Type B pancreatic cell (in vitro differentiated cells): ENCODE measurements at regions not wholly inside any gene's neighbourhood (a gene's known extent, or its start where the extent isn't known, plus 50 kb on each side); places are given as distances from the start of the nearest gene placed in this dataset.

Source experiments
- DNase-seq: peaks from one replicate; pipeline ENCODE4 v3.0.0; 2021; ENCODE audit warnings: mixed read lengths; ENCODE audit not compliant: unreplicated experiment; ENCODE audit errors: extremely low spot score
- H3K27ac Mint-ChIP-seq: 2 replicates; pipeline ENCODE4 v1.8.0; 2021; ENCODE audit warnings: mild to moderate bottlenecking, mixed read lengths
- H3K27me3 Mint-ChIP-seq: 2 replicates; pipeline ENCODE4 v1.8.0; 2021; ENCODE audit warnings: mixed read lengths
- H3K36me3 Mint-ChIP-seq: 2 replicates; pipeline ENCODE4 v1.8.0; 2021; ENCODE audit warnings: mixed read lengths
- H3K4me1 Mint-ChIP-seq: one replicate; pipeline ENCODE4 v1.8.0; 2021; ENCODE audit warnings: mixed read lengths; ENCODE audit not compliant: unreplicated experiment
- H3K4me3 Mint-ChIP-seq: 2 replicates; pipeline ENCODE4 v1.8.0; 2021; ENCODE audit warnings: mild to moderate bottlenecking, mixed read lengths
- H3K9me3 Mint-ChIP-seq: 2 replicates; pipeline ENCODE4 v1.8.0; 2021; ENCODE audit warnings: mixed read lengths
- TF ChIP-seq, protein P1 (sequence below): fragments of 200-600 bp; sonication (generic); conservative IDR thresholded peaks from 2 replicates; pipeline ENCODE4 v1.5.0; 2021; ENCODE audit warnings: antibody characterized with exemption, mild to moderate bottlenecking

DNA sequence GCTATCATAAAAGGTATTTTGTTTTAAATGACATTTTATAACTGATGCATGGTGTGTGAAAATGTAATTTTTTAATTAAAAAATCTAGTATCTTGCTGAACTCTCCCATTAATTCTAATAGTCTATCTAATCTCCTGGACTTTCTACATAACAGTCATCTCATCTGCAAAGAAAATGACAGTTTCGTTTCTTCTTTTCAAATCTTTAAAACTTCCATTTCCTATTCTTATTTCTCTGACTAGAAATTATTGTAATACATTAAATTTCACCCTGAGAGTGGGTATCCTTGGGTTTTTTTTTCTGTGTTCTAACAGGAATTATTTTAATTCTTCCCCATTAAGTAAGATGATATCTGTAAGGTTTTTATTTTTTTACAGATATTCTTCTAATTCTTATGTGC, 120.1 kb downstream of the KCNF1 start:
- H3K4me3 Mint-ChIP-seq = no peak overlapping the region
- TF ChIP-seq, protein P1, sequence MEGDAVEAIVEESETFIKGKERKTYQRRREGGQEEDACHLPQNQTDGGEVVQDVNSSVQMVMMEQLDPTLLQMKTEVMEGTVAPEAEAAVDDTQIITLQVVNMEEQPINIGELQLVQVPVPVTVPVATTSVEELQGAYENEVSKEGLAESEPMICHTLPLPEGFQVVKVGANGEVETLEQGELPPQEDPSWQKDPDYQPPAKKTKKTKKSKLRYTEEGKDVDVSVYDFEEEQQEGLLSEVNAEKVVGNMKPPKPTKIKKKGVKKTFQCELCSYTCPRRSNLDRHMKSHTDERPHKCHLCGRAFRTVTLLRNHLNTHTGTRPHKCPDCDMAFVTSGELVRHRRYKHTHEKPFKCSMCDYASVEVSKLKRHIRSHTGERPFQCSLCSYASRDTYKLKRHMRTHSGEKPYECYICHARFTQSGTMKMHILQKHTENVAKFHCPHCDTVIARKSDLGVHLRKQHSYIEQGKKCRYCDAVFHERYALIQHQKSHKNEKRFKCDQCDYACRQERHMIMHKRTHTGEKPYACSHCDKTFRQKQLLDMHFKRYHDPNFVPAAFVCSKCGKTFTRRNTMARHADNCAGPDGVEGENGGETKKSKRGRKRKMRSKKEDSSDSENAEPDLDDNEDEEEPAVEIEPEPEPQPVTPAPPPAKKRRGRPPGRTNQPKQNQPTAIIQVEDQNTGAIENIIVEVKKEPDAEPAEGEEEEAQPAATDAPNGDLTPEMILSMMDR = no peak
- no peak overlapping the region for H3K27ac Mint-ChIP-seq
- peaks cover 12% of the 10 kb centered on the region for H3K27me3 Mint-ChIP-seq
- DNase-seq = no peak
- no peaks in the 10 kb centered on the region for H3K4me1 Mint-ChIP-seq
- H3K36me3 Mint-ChIP-seq = no peaks in the 10 kb centered on the region
- peaks cover 2% of the 10 kb centered on the region for H3K9me3 Mint-ChIP-seq

GRCh38 chr2:11032396-11032795, 120.7 kb downstream of the KCNF1 start:
- Mint-ChIP-seq H3K4me3 (no peak overlapping the region), H3K27me3 (peaks cover 16% of the 10 kb centered on the region), H3K9me3 (peaks cover 7% of the 10 kb centered on the region), H3K4me1 (no peaks in the 10 kb centered on the region), H3K36me3 (no peaks in the 10 kb centered on the region), H3K27ac (no peak overlapping the region)
- no peak for DNase-seq
- TF ChIP-seq, protein P1 = no peak

DNA sequence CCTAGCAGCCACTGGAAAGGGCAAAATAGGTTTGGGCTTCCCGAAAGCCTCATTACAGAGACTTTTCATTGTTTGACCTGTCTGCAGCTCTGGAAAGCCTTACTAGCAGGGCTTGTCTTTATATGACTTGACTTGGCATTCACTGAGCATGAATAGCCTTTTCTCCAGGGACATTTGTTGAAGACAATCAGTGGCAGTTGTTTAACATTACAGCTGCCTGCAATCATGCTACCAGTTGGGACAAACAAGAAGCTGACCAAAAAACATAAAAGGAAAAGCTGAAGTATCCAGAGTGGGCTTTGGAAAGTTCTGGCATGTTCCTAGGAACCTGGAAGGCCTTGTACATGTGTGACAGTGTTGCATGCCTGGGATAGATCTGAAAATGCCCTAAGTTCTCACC, 121.4 kb downstream of the KCNF1 start:
- H3K27me3 Mint-ChIP-seq = peaks cover 16% of the 10 kb centered on the region
- no peak overlapping the region for H3K4me3 Mint-ChIP-seq
- H3K27ac Mint-ChIP-seq = no peak overlapping the region
- H3K4me1 Mint-ChIP-seq = no peaks in the 10 kb centered on the region
- TF ChIP-seq, protein P1 = no peak
- H3K36me3 Mint-ChIP-seq = no peaks in the 10 kb centered on the region
- no peak for DNase-seq
- H3K9me3 Mint-ChIP-seq = peaks cover 10% of the 10 kb centered on the region

- no peak for DNase-seq
- TF ChIP-seq, protein P1 = no peak
- peaks cover 21% of the 10 kb centered on the region for H3K9me3 Mint-ChIP-seq
- no peak overlapping the region for H3K4me3 Mint-ChIP-seq
- H3K27me3 Mint-ChIP-seq = peaks cover 35% of the 10 kb centered on the region
- no peak overlapping the region for H3K27ac Mint-ChIP-seq
- H3K36me3 Mint-ChIP-seq = no peaks in the 10 kb centered on the region
- H3K4me1 Mint-ChIP-seq = no peaks in the 10 kb centered on the region
Observed at GRCh38 chr2:11038641-11039040, 116.6 kb upstream of the SLC66A3 start.

GRCh38 chr2:11040992-11041391, 114.3 kb upstream of the SLC66A3 start:
- Mint-ChIP-seq H3K27me3 (peaks cover 31% of the 10 kb centered on the region), H3K9me3 (peaks cover 21% of the 10 kb centered on the region), H3K4me3 (no peak overlapping the region), H3K27ac (no peak overlapping the region), H3K4me1 (no peaks in the 10 kb centered on the region), H3K36me3 (no peaks in the 10 kb centered on the region)
- TF ChIP-seq, protein P1 = no peak
- DNase-seq = no peak

DNA sequence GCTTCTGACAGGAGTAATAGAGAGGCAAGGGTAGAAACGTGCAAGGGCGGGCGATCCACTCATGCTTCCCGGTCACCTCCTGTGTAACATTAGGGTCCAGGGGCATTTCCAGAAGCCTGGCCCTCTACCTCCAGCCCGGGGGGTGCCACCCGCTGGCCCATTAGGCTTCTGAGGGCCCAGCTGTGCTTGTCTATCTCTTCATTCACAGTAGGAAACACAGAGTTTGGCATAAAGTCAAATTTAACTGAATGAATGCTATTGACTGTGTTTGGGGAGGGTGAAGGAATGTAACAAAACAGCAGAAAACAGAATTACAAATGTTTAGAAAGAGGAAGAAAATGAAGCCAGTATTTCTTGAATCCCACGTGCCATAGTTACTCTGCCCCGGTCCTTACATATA, 112.4 kb upstream of the SLC66A3 start:
- Mint-ChIP-seq H3K9me3 (peaks cover 14% of the 10 kb centered on the region), H3K27me3 (peaks cover 26% of the 10 kb centered on the region), H3K27ac (no peak overlapping the region), H3K4me1 (no peaks in the 10 kb centered on the region), H3K4me3 (no peak overlapping the region), H3K36me3 (no peaks in the 10 kb centered on the region)
- DNase-seq = no peak
- TF ChIP-seq, protein P1 = no peak
